ENCODE measurements at regions not wholly inside any gene's neighbourhood (a gene's known extent, or its start where the extent isn't known, plus 50 kb on each side); places are given as distances from the start of the nearest gene placed in this dataset.

GRCh38 chr11:82373781-82374542, 359.7 kb downstream of the FAM181B start:
- Histone ChIP-seq H3K36me3 (ENCODE audit: control insufficient read depth in 4 of 4, insufficient read depth in 4 of 4, low read length in 4 of 4) (no peaks in the 10 kb centered on the region), H3K4me1 (ENCODE audit: control insufficient read depth in 5 of 5, insufficient read depth in 5 of 5, low read length in 5 of 5) (no peaks in the 10 kb centered on the region), H3K9ac (ENCODE audit: insufficient read depth in 1 of 2, low read length in 2 of 2) (no peak overlapping the region), H3K27me3 (ENCODE audit: control insufficient read depth in 3 of 3, insufficient read depth in 3 of 3, low read length in 2 of 3) (no peaks in the 10 kb centered on the region), H3K4me3 (no peak overlapping the region), H3K9me3 (ENCODE audit: control insufficient read depth in 4 of 4, insufficient read depth in 3 of 4, low read length in 3 of 4) (peaks cover 0 to 2% (median 0%) of the 10 kb centered on the region in 4 donors), H3K27ac (ENCODE audit: low read depth in 1 of 2, low read length in 1 of 2) (no peak overlapping the region)
- DNase-seq (no peak), ATAC-seq (ENCODE audit: insufficient read depth, low FRiP score) (no peak)
- 85% methylated on average over 4 of the region's 4 CpGs for WGBS, 2 donors
- TF ChIP-seq CTCF (IDR thresholded peaks at IDR 0.05; ENCODE audit: control extremely low read depth, extremely low read depth): no peak

GRCh38 chr11:82365351-82365750, 368.3 kb downstream of the FAM181B start:
- Histone ChIP-seq H3K4me1 (ENCODE audit: control insufficient read depth in 5 of 5, insufficient read depth in 5 of 5, low read length in 5 of 5) (no peaks in the 10 kb centered on the region), H3K27ac (ENCODE audit: low read depth in 1 of 2, low read length in 1 of 2) (no peak overlapping the region), H3K9ac (ENCODE audit: insufficient read depth in 1 of 2, low read length in 2 of 2) (no peak overlapping the region), H3K36me3 (ENCODE audit: control insufficient read depth in 4 of 4, insufficient read depth in 4 of 4, low read length in 4 of 4) (no peaks in the 10 kb centered on the region), H3K4me3 (no peak overlapping the region), H3K27me3 (ENCODE audit: control insufficient read depth in 3 of 3, insufficient read depth in 3 of 3, low read length in 2 of 3) (no peaks in the 10 kb centered on the region), H3K9me3 (ENCODE audit: control insufficient read depth in 4 of 4, insufficient read depth in 3 of 4, low read length in 3 of 4) (no peaks in the 10 kb centered on the region)
- ATAC-seq (ENCODE audit: insufficient read depth, low FRiP score): no peak
- TF ChIP-seq CTCF (IDR thresholded peaks at IDR 0.05; ENCODE audit: control extremely low read depth, extremely low read depth): no peak
- 78 to 92% methylated on average over 2 of the region's 2 CpGs for WGBS, 2 donors
- DNase-seq: no peak

GRCh38 chr11:82356316-82356715, 377.3 kb downstream of the FAM181B start:
- H3K27ac ChIP-seq (ENCODE audit: low read depth in 1 of 2, low read length in 1 of 2): no peak overlapping the region
- no peak for ATAC-seq (ENCODE audit: insufficient read depth, low FRiP score)
- H3K27me3 ChIP-seq (ENCODE audit: control insufficient read depth in 3 of 3, insufficient read depth in 3 of 3, low read length in 2 of 3): no peaks in the 10 kb centered on the region
- no peak for TF ChIP-seq CTCF (IDR thresholded peaks at IDR 0.05; ENCODE audit: control extremely low read depth, extremely low read depth)
- no peak overlapping the region for H3K4me3 ChIP-seq
- DNase-seq: no peak
- H3K36me3 ChIP-seq (ENCODE audit: control insufficient read depth in 4 of 4, insufficient read depth in 4 of 4, low read length in 4 of 4): no peaks in the 10 kb centered on the region
- WGBS, 2 donors: 73 to 81% methylated on average over 2 of the region's 2 CpGs
- H3K4me1 ChIP-seq (ENCODE audit: control insufficient read depth in 5 of 5, insufficient read depth in 5 of 5, low read length in 5 of 5): peaks cover 0 to 2% (median 0%) of the 10 kb centered on the region in 5 donors
- H3K9ac ChIP-seq (ENCODE audit: insufficient read depth in 1 of 2, low read length in 2 of 2): no peak overlapping the region
- H3K9me3 ChIP-seq (ENCODE audit: control insufficient read depth in 4 of 4, insufficient read depth in 3 of 4, low read length in 3 of 4): no peaks in the 10 kb centered on the region

Measured in lung (tissue), 11 donors.